ENCODE measurements at regions not wholly inside any gene's neighbourhood (a gene's known extent, or its start where the extent isn't known, plus 50 kb on each side); places are given as distances from the start of the nearest gene placed in this dataset.

DNA sequence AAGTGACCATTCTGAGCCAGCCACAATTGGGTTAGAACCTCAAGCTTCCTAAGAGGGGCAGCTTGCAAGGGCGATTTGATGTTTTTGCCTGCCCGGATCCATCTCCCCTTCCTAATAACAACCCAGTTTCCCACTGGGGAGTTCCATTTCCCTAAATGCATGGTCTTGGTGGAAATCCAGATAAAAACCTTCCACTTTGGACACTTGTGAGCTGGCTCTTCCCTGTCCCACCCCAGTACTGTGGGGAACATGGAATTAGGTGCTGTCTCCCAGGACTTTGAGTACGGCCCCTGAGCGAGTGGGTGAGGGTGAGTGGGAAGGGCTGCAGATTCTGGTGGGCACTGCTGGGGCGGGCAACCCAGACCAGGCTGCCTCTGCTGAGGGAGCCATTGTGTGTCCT is 122.3 kb downstream of the DDX1 start:
- no peak for DNase-seq
- in situ Hi-C loops (cut with HindIII; ENCODE audit: low pct_ligation_motif_present, low pct_unique_long_range_greater_than_20kb, low sequenced_read_pairs), result no loop called here

GRCh38 chr2:15714609-15715008 is 122.9 kb downstream of the DDX1 start:
- in situ Hi-C loops (cut with HindIII; ENCODE audit: low pct_ligation_motif_present, low pct_unique_long_range_greater_than_20kb, low sequenced_read_pairs), result no loop called here
- DNase-seq, result no peak

DNA sequence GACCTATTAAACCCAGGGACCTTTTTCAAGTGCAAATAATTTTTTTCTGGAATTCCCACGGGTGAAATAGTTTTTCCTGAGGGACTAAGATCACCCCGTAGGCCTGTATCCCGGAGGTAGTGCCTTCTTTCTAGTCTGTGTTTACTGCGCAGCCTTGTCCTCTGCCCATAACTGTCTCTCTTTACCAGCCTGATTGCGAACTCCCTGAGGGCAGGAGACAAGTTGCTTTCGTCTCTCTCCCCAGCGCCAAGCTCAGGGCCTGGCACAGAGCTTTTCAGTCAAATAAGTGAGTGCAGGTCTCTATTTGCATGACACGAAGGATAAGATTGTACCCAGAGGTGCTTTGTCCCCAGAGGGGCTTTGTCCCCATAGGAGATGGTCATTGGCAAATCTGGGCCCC is 123.9 kb downstream of the DDX1 start:
- no peak for DNase-seq
- in situ Hi-C loops (cut with HindIII; ENCODE audit: low pct_ligation_motif_present, low pct_unique_long_range_greater_than_20kb, low sequenced_read_pairs), result no loop called here

GRCh38 chr2:15718103-15718943 is 126.7 kb downstream of the DDX1 start:
- in situ Hi-C loops (cut with HindIII; ENCODE audit: low pct_ligation_motif_present, low pct_unique_long_range_greater_than_20kb, low sequenced_read_pairs), result no loop called here
- DNase-seq, result no peak

GRCh38 chr2:15718944-15719323 is 127.3 kb downstream of the DDX1 start:
- no peak for DNase-seq
- in situ Hi-C loops (cut with HindIII; ENCODE audit: low pct_ligation_motif_present, low pct_unique_long_range_greater_than_20kb, low sequenced_read_pairs), result no loop called here

DNA sequence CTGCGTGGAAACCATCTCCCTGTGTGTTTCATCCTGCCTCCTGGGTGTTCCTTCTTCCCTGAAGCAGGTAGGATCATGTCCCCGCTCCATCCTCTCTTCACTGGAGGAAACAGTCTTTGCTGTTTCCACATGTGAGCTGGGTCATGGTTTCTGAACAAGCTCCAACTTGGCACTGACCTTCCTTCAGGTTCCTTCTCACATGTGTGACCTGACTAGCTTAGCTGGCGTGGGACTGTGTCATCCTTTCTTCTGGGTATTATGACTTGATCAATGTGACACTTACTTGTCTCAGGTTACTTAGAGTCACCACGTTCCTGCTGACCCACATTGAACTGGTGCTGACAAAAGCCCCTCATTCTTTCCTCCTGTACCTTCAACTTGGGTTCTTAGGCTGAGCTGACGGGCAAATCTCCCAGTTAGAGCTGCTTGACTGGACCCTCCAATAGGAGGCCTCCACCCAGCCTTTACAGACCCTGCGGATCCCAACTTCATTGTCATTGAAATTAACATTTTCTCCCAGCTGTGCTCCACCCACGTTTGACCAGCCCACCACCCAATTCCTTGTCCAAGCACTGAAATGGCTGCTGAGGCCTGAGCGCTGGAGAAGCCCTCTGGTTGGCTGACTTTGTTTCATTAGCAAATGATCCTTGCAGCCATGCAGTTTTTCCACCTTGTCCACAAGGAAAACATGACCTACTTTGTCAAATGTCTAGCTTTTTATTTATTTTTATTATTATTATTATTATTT is 128.1 kb downstream of the DDX1 start:
- in situ Hi-C loops (cut with HindIII; ENCODE audit: low pct_ligation_motif_present, low pct_unique_long_range_greater_than_20kb, low sequenced_read_pairs), result no loop called here
- DNase-seq, result no peak

DNA sequence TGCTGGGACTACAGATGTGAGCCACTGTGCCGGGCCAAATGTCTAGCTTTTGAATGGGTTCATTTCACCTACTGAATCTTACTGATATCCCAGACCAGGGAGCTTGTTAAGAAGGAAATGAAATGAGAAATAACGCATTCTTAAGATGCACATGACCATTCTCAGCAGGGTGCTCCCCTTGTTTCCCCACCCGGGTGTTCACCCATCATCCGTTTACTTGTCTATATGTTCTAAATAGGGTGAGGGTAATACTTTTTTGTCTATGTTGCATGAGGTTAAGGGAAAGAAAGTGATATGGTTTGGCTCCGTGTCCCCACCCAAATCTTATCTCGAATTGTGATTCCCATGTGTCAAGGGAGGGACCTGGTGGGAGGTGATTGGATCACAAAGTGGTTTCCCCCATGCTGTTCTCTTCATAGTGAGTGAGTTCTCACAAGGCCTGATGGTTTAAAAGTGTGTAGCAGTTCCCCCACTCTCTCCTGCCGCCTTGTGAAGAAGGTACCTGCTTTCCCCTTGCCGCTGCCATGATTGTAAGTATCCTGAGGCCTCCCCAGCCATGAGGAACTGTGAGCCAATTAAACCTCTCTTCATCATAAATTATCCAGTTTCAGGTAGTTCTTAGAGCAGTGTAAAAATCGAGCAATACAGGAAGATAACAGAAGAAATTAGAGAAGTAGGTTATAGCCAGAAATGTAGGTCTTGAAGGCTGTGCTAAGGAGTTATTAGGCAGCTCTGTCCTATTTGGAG is 129.1 kb downstream of the DDX1 start:
- no peak for DNase-seq
- in situ Hi-C loops (cut with HindIII; ENCODE audit: low pct_ligation_motif_present, low pct_unique_long_range_greater_than_20kb, low sequenced_read_pairs), result no loop called here

- in situ Hi-C loops (cut with HindIII; ENCODE audit: low pct_ligation_motif_present, low pct_unique_long_range_greater_than_20kb, low sequenced_read_pairs), result no loop called here
- no peak for DNase-seq
These were observed 129.9 kb downstream of the DDX1 start for GRCh38 chr2:15721411-15722067.

GRCh38 chr2:15722980-15723379 is 131.3 kb downstream of the DDX1 start:
- in situ Hi-C loops (cut with HindIII; ENCODE audit: low pct_ligation_motif_present, low pct_unique_long_range_greater_than_20kb, low sequenced_read_pairs), result no loop called here
- no peak for DNase-seq

DNA sequence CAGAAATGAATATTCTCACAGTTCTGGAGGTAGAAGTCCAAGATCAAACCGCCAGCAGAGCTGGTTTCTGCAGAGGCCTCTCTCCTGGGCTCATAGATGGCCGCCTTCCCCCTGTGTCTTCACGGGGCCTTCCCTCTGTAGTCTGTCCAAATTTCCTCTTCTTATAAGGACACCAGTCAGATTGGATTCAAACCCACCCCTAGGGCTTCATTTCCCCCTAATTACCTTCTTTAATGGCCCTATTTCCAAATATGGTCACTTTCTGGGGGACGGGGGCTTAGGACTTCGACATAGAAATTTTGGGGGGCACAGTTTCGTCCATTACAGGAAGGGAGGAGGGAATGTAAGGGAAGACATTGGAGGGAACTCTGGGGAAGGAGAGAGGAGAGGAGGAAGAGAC is 132.6 kb downstream of the DDX1 start:
- no peak for DNase-seq
- in situ Hi-C loops (cut with HindIII; ENCODE audit: low pct_ligation_motif_present, low pct_unique_long_range_greater_than_20kb, low sequenced_read_pairs), result no loop called here

DNA sequence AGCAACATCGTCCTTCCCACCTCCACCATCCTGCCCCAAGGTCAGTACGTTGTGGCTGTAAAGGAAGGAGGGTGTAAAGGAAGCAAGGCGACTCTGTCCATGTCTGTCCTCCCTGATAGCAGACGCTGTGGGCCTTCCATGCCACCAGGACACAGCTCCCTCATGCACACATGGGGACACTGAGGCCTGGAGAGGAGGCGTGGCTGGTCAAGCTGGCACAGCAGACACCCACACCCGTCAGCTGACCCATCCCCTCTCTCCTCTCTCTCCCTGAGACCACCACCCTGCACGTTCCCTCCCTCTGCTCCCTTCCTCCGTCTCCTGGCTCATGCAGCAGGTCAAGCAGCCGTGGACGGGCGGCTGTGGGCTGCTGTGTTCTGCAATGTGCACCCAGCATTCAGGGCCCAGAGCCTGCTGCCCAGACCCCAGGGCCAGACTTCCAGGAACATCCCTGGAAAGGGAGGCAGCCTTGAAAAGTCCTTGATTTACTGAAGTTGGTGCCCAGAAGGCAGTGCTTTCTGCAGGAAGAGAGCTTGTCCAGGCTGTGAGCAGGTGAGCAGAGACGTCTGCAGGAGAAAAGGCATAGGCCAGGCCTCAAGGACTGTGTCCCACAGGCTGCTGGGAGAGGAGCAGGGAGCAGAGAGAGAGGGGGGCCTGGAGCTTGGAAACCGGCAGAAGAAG is 133.6 kb downstream of the DDX1 start:
- no peak for DNase-seq
- in situ Hi-C loops (cut with HindIII; ENCODE audit: low pct_ligation_motif_present, low pct_unique_long_range_greater_than_20kb, low sequenced_read_pairs), result loop anchor here (25.0 kb wide), 1 partner anchor 88 kb away; no protein-coding TSS in a partner anchor

- in situ Hi-C loops (cut with HindIII; ENCODE audit: low pct_ligation_motif_present, low pct_unique_long_range_greater_than_20kb, low sequenced_read_pairs), result loop anchor here (25.0 kb wide), 1 partner anchor 88 kb away; no protein-coding TSS in a partner anchor
- DNase-seq, result no peak
These were observed 134.1 kb downstream of the DDX1 start for GRCh38 chr2:15725782-15726112.

GRCh38 chr2:15726321-15727057 is 134.8 kb downstream of the DDX1 start:
- in situ Hi-C loops (cut with HindIII; ENCODE audit: low pct_ligation_motif_present, low pct_unique_long_range_greater_than_20kb, low sequenced_read_pairs), result loop anchor here (25.0 kb wide), 1 partner anchor 89 kb away; no protein-coding TSS in a partner anchor

GRCh38 chr2:15727396-15728244 is 136.0 kb downstream of the DDX1 start:
- no peak for DNase-seq
- in situ Hi-C loops (cut with HindIII; ENCODE audit: low pct_ligation_motif_present, low pct_unique_long_range_greater_than_20kb, low sequenced_read_pairs), result loop anchor here (25.0 kb wide), 1 partner anchor 90 kb away; no protein-coding TSS in a partner anchor

More at GRCh38 chr2:15726321-15727057, 134.8 kb downstream of the DDX1 start:
- no peak for DNase-seq

DNA sequence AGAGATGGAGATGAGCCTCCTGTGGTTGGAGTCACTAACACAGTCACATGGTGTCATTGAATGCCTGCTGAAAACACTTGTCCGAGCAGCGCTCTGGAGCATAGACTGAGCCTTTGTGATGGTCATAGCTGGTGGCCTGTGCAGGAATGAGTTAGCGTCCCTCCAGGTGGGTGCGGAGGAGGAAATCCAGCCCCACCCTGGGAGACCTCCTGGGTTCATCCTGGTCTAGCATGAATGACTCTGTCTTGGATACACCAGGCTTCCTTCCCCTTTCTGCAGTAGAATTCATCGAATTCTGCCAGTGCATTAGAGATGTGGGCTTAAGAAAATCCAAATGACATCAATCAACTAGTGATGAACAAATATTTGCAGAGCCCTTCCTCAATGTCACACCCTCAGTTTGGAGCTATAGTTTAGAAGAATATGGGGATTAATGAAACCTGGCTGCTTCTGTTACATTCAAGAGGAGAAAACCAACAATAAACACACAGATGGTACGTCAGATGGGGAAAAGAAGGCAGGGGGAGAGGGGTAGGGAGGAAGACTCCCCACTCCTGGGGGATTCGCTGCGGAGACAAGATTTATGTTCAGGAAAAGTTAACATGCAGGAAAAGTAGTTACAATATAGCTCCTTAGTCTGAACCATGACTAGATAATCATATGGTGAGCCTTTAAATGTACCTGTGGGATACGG is 136.7 kb downstream of the DDX1 start:
- in situ Hi-C loops (cut with HindIII; ENCODE audit: low pct_ligation_motif_present, low pct_unique_long_range_greater_than_20kb, low sequenced_read_pairs), result loop anchor here (25.0 kb wide), 1 partner anchor 91 kb away; no protein-coding TSS in a partner anchor
- no peak for DNase-seq

DNA sequence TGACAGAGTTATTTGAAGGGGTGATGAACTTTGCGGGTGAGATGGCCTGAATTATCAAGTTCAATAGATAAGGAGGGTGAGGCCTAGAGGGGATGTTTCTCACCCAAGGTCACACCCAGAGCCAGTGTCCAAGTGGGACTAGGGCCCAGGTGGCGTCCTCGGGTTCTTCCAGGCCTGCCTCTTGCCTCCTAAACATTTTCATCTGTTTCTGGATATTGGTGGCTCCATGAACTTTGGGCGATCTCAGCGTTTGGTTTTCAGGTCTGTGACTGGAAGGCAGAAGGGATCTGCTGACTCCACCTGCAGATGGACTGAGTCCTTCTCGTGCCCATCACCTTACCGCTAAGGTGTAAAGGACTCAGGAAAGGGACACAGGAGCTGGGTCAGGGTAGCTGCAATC is 137.3 kb downstream of the DDX1 start:
- in situ Hi-C loops (cut with HindIII; ENCODE audit: low pct_ligation_motif_present, low pct_unique_long_range_greater_than_20kb, low sequenced_read_pairs), result loop anchor here (25.0 kb wide), 1 partner anchor 92 kb away; no protein-coding TSS in a partner anchor
- no peak for DNase-seq
